ENCODE measurements at regions not wholly inside any gene's neighbourhood (a gene's known extent, or its start where the extent isn't known, plus 50 kb on each side); places are given as distances from the start of the nearest gene placed in this dataset.

GRCh38 chr7:46949270-46949931, 632.5 kb downstream of the TNS3 start:
- Mint-ChIP-seq H3K36me3 (no peaks in the 10 kb centered on the region), H3K27ac (no peak overlapping the region), H3K4me1 (no peaks in the 10 kb centered on the region), H3K9me3 (peaks cover 17% of the 10 kb centered on the region), H3K4me3 (no peak overlapping the region)
- no peak for ATAC-seq
- DNase-seq (ENCODE audit: low spot score in 2 of 2): no peak

GRCh38 chr7:46948716-46949115, 633.2 kb downstream of the TNS3 start:
- no peaks in the 10 kb centered on the region for H3K36me3 Mint-ChIP-seq
- no peak overlapping the region for H3K27ac Mint-ChIP-seq
- no peak overlapping the region for H3K4me3 Mint-ChIP-seq
- DNase-seq (ENCODE audit: low spot score in 2 of 2): no peak
- H3K4me1 Mint-ChIP-seq: no peaks in the 10 kb centered on the region
- H3K9me3 Mint-ChIP-seq: peaks cover 17% of the 10 kb centered on the region
- no peak for ATAC-seq

GRCh38 chr7:46945328-46945727, 636.6 kb downstream of the TNS3 start:
- Mint-ChIP-seq H3K9me3 (peaks cover 9% of the 10 kb centered on the region), H3K4me1 (no peaks in the 10 kb centered on the region), H3K27ac (no peak overlapping the region), H3K36me3 (no peaks in the 10 kb centered on the region), H3K4me3 (no peak overlapping the region)
- ATAC-seq (no peak), DNase-seq (ENCODE audit: low spot score in 2 of 2) (no peak)

- H3K27ac Mint-ChIP-seq: no peak overlapping the region
- H3K4me1 Mint-ChIP-seq: no peaks in the 10 kb centered on the region
- DNase-seq (ENCODE audit: low spot score in 2 of 2): no peak
- H3K4me3 Mint-ChIP-seq: no peak overlapping the region
- H3K9me3 Mint-ChIP-seq: peaks cover 9% of the 10 kb centered on the region
- no peaks in the 10 kb centered on the region for H3K36me3 Mint-ChIP-seq
- no peak for ATAC-seq
These were observed 637.9 kb downstream of the TNS3 start for GRCh38 chr7:46943996-46944395.

- no peak overlapping the region for H3K4me3 Mint-ChIP-seq
- DNase-seq (ENCODE audit: low spot score in 2 of 2): no peak
- no peaks in the 10 kb centered on the region for H3K36me3 Mint-ChIP-seq
- H3K9me3 Mint-ChIP-seq: peaks cover 16% of the 10 kb centered on the region
- no peak overlapping the region for H3K27ac Mint-ChIP-seq
- ATAC-seq: no peak
- H3K4me1 Mint-ChIP-seq: no peaks in the 10 kb centered on the region
These were observed 639.3 kb downstream of the TNS3 start for GRCh38 chr7:46942574-46942973.

GRCh38 chr7:46940178-46940577, 641.7 kb downstream of the TNS3 start:
- no peak for DNase-seq (ENCODE audit: low spot score in 2 of 2)
- Mint-ChIP-seq H3K4me1 (no peaks in the 10 kb centered on the region), H3K9me3 (peaks cover 7% of the 10 kb centered on the region), H3K27ac (no peak overlapping the region), H3K36me3 (no peaks in the 10 kb centered on the region), H3K4me3 (no peak overlapping the region)
- no peak for ATAC-seq

- Mint-ChIP-seq H3K27ac (no peak overlapping the region), H3K4me1 (no peaks in the 10 kb centered on the region), H3K4me3 (no peak overlapping the region), H3K9me3 (peaks cover 7% of the 10 kb centered on the region), H3K36me3 (no peaks in the 10 kb centered on the region)
- no peak for DNase-seq (ENCODE audit: low spot score in 2 of 2)
- ATAC-seq: no peak
These were observed 642.4 kb downstream of the TNS3 start for GRCh38 chr7:46939558-46939957.

- ATAC-seq (no peak), DNase-seq (ENCODE audit: low spot score in 2 of 2) (no peak)
- no peak overlapping the region for H3K27ac Mint-ChIP-seq
- H3K9me3 Mint-ChIP-seq: peaks cover 10% of the 10 kb centered on the region
- no peak overlapping the region for H3K4me3 Mint-ChIP-seq
- no peaks in the 10 kb centered on the region for H3K36me3 Mint-ChIP-seq
- H3K4me1 Mint-ChIP-seq: no peaks in the 10 kb centered on the region
These were observed 642.8 kb downstream of the TNS3 start for GRCh38 chr7:46939089-46939488.

GRCh38 chr7:46937826-46938225, 644.1 kb downstream of the TNS3 start:
- no peaks in the 10 kb centered on the region for H3K36me3 Mint-ChIP-seq
- DNase-seq (ENCODE audit: low spot score in 2 of 2) (no peak), ATAC-seq (no peak)
- H3K27ac Mint-ChIP-seq: no peak overlapping the region
- no peaks in the 10 kb centered on the region for H3K4me1 Mint-ChIP-seq
- peaks cover 10% of the 10 kb centered on the region for H3K9me3 Mint-ChIP-seq
- H3K4me3 Mint-ChIP-seq: no peak overlapping the region

- H3K9me3 Mint-ChIP-seq: peaks cover 21% of the 10 kb centered on the region
These were observed 647.6 kb downstream of the TNS3 start for GRCh38 chr7:46934198-46934825.

GRCh38 chr7:46933596-46933995, 648.3 kb downstream of the TNS3 start:
- ATAC-seq: no peak
- DNase-seq (ENCODE audit: low spot score in 2 of 2): no peak
- peaks cover 21% of the 10 kb centered on the region for H3K9me3 Mint-ChIP-seq
- H3K4me1 Mint-ChIP-seq: no peaks in the 10 kb centered on the region
- H3K36me3 Mint-ChIP-seq: no peaks in the 10 kb centered on the region
- H3K27ac Mint-ChIP-seq: no peak overlapping the region
- no peak overlapping the region for H3K4me3 Mint-ChIP-seq

More at GRCh38 chr7:46934198-46934825, 647.6 kb downstream of the TNS3 start:
- ATAC-seq (no peak), DNase-seq (ENCODE audit: low spot score in 2 of 2) (no peak)
- Mint-ChIP-seq H3K36me3 (no peaks in the 10 kb centered on the region), H3K4me3 (no peak overlapping the region), H3K4me1 (no peaks in the 10 kb centered on the region), H3K27ac (no peak overlapping the region)

- Mint-ChIP-seq H3K4me3 (no peak overlapping the region), H3K4me1 (no peaks in the 10 kb centered on the region), H3K9me3 (peaks cover 15% of the 10 kb centered on the region), H3K27ac (no peak overlapping the region), H3K36me3 (no peaks in the 10 kb centered on the region)
- DNase-seq (ENCODE audit: low spot score in 2 of 2) (no peak), ATAC-seq (no peak)
These were observed 649.1 kb downstream of the TNS3 start for GRCh38 chr7:46932676-46933424.

- no peak overlapping the region for H3K27ac Mint-ChIP-seq
- H3K4me3 Mint-ChIP-seq: no peak overlapping the region
- peaks cover 13% of the 10 kb centered on the region for H3K9me3 Mint-ChIP-seq
- no peaks in the 10 kb centered on the region for H3K36me3 Mint-ChIP-seq
- DNase-seq (ENCODE audit: low spot score in 2 of 2) (no peak), ATAC-seq (no peak)
- no peaks in the 10 kb centered on the region for H3K4me1 Mint-ChIP-seq
These were observed 649.6 kb downstream of the TNS3 start for GRCh38 chr7:46932306-46932675.

GRCh38 chr7:46930366-46930765, 651.5 kb downstream of the TNS3 start:
- Mint-ChIP-seq H3K4me1 (no peaks in the 10 kb centered on the region), H3K9me3 (peaks cover 13% of the 10 kb centered on the region), H3K36me3 (no peaks in the 10 kb centered on the region), H3K4me3 (no peak overlapping the region), H3K27ac (no peak overlapping the region)
- DNase-seq (ENCODE audit: low spot score in 2 of 2) (no peak), ATAC-seq (no peak)

GRCh38 chr7:46929359-46929758, 652.6 kb downstream of the TNS3 start:
- no peak overlapping the region for H3K27ac Mint-ChIP-seq
- peaks cover 12% of the 10 kb centered on the region for H3K9me3 Mint-ChIP-seq
- DNase-seq (ENCODE audit: low spot score in 2 of 2) (no peak), ATAC-seq (no peak)
- H3K4me1 Mint-ChIP-seq: no peaks in the 10 kb centered on the region
- no peak overlapping the region for H3K4me3 Mint-ChIP-seq
- H3K36me3 Mint-ChIP-seq: no peaks in the 10 kb centered on the region

GRCh38 chr7:46928719-46929118, 653.2 kb downstream of the TNS3 start:
- ATAC-seq: no peak
- no peaks in the 10 kb centered on the region for H3K36me3 Mint-ChIP-seq
- H3K9me3 Mint-ChIP-seq: peaks cover 15% of the 10 kb centered on the region
- H3K27ac Mint-ChIP-seq: no peak overlapping the region
- no peak overlapping the region for H3K4me3 Mint-ChIP-seq
- no peaks in the 10 kb centered on the region for H3K4me1 Mint-ChIP-seq
- DNase-seq (ENCODE audit: low spot score in 2 of 2): no peak
